ENCODE measurements at regions not wholly inside any gene's neighbourhood (a gene's known extent, or its start where the extent isn't known, plus 50 kb on each side); places are given as distances from the start of the nearest gene placed in this dataset.

GRCh38 chr15:47386459-47386858 is 330.8 kb upstream of the SEMA6D start:
- H3K4me3 ChIP-seq (ENCODE audit: low read length) = no peak overlapping the region
- TF ChIP-seq, protein P1, sequence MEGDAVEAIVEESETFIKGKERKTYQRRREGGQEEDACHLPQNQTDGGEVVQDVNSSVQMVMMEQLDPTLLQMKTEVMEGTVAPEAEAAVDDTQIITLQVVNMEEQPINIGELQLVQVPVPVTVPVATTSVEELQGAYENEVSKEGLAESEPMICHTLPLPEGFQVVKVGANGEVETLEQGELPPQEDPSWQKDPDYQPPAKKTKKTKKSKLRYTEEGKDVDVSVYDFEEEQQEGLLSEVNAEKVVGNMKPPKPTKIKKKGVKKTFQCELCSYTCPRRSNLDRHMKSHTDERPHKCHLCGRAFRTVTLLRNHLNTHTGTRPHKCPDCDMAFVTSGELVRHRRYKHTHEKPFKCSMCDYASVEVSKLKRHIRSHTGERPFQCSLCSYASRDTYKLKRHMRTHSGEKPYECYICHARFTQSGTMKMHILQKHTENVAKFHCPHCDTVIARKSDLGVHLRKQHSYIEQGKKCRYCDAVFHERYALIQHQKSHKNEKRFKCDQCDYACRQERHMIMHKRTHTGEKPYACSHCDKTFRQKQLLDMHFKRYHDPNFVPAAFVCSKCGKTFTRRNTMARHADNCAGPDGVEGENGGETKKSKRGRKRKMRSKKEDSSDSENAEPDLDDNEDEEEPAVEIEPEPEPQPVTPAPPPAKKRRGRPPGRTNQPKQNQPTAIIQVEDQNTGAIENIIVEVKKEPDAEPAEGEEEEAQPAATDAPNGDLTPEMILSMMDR (conservative IDR thresholded peaks at IDR 0.05; ENCODE audit: low read length) = no peak
- no peak for DNase-seq (ENCODE audit: low read depth)

DNA sequence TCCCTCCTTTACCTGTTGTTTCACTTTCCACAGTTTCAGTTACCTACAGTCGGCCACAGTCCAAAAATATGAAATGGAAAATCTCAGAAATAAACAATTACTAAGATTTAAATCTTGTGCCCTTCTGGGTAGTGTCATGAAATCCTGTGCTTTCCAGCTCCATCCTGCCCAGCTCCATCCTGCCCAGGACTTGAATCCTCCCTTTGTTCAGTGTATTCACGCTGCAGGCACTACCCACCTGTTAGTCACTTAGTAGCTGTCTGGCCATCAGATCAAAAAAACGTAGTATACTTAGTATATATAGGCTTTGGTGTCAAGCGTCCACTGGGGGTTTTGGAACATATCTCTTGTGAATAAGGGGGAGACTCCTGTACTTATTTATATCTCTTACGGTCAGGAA is 329.0 kb upstream of the SEMA6D start:
- H3K4me3 ChIP-seq (ENCODE audit: low read length) = no peak overlapping the region
- TF ChIP-seq, protein P1 (conservative IDR thresholded peaks at IDR 0.05; ENCODE audit: low read length) = no peak
- DNase-seq (ENCODE audit: low read depth) = no peak

GRCh38 chr15:47390208-47390765 is 327.0 kb upstream of the SEMA6D start:
- DNase-seq (ENCODE audit: low read depth) = no peak
- TF ChIP-seq, protein P1 (conservative IDR thresholded peaks at IDR 0.05; ENCODE audit: low read length) = no peak
- H3K4me3 ChIP-seq (ENCODE audit: low read length) = no peak overlapping the region

- no peak for DNase-seq (ENCODE audit: low read depth)
- TF ChIP-seq, protein P1 (conservative IDR thresholded peaks at IDR 0.05; ENCODE audit: low read length) = no peak
- no peak overlapping the region for H3K4me3 ChIP-seq (ENCODE audit: low read length)
Measured at GRCh38 chr15:47394286-47394809, 323.0 kb upstream of the SEMA6D start.

GRCh38 chr15:47395076-47395475 is 322.2 kb upstream of the SEMA6D start:
- H3K4me3 ChIP-seq (ENCODE audit: low read length) = no peak overlapping the region
- DNase-seq (ENCODE audit: low read depth) = no peak
- TF ChIP-seq, protein P1 (conservative IDR thresholded peaks at IDR 0.05; ENCODE audit: low read length) = no peak

DNA sequence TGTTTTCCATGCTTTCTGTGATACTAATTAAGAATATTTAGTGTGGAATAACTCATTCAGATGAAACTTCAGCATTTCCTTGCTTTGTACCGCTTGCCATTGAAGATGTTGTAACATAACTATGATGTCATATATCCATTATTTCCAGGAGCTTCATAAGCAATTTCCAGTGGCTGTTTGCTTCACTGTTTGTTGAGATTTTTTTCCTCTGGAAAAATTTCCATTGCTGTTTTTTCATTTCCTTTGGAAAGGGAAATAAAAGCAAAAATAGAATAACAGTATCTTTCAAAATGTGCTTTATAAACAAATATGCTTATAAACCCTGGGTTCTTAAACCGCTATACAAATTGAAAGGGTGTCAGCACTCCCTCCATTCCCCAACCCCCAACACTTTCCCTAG is 319.6 kb upstream of the SEMA6D start:
- no peak for DNase-seq (ENCODE audit: low read depth)
- no peak overlapping the region for H3K4me3 ChIP-seq (ENCODE audit: low read length)
- TF ChIP-seq, protein P1 (conservative IDR thresholded peaks at IDR 0.05; ENCODE audit: low read length) = no peak

- TF ChIP-seq, protein P1 (conservative IDR thresholded peaks at IDR 0.05; ENCODE audit: low read length) = no peak
- H3K4me3 ChIP-seq (ENCODE audit: low read length) = no peak overlapping the region
- DNase-seq (ENCODE audit: low read depth) = no peak
Measured at GRCh38 chr15:47398132-47398531, 319.2 kb upstream of the SEMA6D start.
